HFFc6 (cell line): ENCODE measurements at regions not wholly inside any gene's neighbourhood (a gene's known extent, or its start where the extent isn't known, plus 50 kb on each side); places are given as distances from the start of the nearest gene placed in this dataset.
"Not testable (repeated sequence)": the region's sequence is repeated elsewhere in the genome, so short reads cannot be mapped to it uniquely, and the experiment has no call there.

Source experiments
- DNase-seq: peaks from one replicate; pipeline ENCODE4 v3.0.0-alpha.2; 2018
- H3K27ac Mint-ChIP-seq: 2 replicates; pipeline ENCODE4 v1.8.0; 2020; ENCODE audit warnings: mild to moderate bottlenecking, mixed read lengths
- H3K27me3 Mint-ChIP-seq: 2 replicates; pipeline ENCODE4 v1.8.0; 2021; ENCODE audit warnings: mild to moderate bottlenecking, moderate library complexity, mixed read lengths; ENCODE audit not compliant: insufficient read depth
- H3K36me3 Mint-ChIP-seq: 2 replicates; pipeline ENCODE4 v1.8.0; 2021; ENCODE audit warnings: low read depth, mixed read lengths
- H3K4me1 Mint-ChIP-seq: 2 replicates; pipeline ENCODE4 v1.8.0; 2020; ENCODE audit warnings: low read depth, mixed read lengths
- H3K4me3 Mint-ChIP-seq: 2 replicates; pipeline ENCODE4 v1.8.0; 2020; ENCODE audit warnings: mild to moderate bottlenecking, moderate library complexity, mixed read lengths
- H3K9me3 Mint-ChIP-seq: 2 replicates; pipeline ENCODE4 v1.8.0; 2020; ENCODE audit warnings: mild to moderate bottlenecking, mixed read lengths
- TF ChIP-seq, protein P1 (sequence below): fragments of 200-600 bp; sonication (generic); IDR thresholded peaks from 2 replicates; pipeline ENCODE4 v1.5.0; 2021; ENCODE audit warnings: antibody characterized with exemption, mild to moderate bottlenecking

DNA sequence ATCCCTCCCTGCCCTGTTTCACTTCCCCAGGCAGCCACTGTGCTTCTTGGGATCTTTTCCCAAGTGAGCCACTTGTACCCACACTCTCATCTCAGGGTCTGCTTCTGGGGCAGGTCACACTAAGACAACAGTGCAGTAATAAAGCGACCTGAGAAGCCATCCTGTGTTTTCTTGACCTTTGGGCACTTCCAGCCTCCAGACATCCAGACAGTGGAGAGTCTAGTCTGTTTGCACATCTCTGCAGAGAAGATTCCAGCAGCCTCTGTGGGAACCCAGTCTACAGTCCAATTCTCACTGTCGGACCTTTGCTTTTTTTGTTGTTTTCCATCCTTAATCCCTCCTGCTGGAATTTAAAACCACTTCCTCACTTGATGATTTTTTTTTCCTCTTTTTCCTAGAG is 50.3 kb upstream of the ATP6AP2 start:
- Mint-ChIP-seq H3K36me3 (no peaks in the 10 kb centered on the region), H3K4me3 (no peak overlapping the region), H3K27me3 (peaks cover 3% of the 10 kb centered on the region), H3K9me3 (no peaks in the 10 kb centered on the region), H3K4me1 (no peaks in the 10 kb centered on the region), H3K27ac (no peak overlapping the region)
- no peak for DNase-seq
- TF ChIP-seq, protein P1, sequence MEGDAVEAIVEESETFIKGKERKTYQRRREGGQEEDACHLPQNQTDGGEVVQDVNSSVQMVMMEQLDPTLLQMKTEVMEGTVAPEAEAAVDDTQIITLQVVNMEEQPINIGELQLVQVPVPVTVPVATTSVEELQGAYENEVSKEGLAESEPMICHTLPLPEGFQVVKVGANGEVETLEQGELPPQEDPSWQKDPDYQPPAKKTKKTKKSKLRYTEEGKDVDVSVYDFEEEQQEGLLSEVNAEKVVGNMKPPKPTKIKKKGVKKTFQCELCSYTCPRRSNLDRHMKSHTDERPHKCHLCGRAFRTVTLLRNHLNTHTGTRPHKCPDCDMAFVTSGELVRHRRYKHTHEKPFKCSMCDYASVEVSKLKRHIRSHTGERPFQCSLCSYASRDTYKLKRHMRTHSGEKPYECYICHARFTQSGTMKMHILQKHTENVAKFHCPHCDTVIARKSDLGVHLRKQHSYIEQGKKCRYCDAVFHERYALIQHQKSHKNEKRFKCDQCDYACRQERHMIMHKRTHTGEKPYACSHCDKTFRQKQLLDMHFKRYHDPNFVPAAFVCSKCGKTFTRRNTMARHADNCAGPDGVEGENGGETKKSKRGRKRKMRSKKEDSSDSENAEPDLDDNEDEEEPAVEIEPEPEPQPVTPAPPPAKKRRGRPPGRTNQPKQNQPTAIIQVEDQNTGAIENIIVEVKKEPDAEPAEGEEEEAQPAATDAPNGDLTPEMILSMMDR, result no peak

DNA sequence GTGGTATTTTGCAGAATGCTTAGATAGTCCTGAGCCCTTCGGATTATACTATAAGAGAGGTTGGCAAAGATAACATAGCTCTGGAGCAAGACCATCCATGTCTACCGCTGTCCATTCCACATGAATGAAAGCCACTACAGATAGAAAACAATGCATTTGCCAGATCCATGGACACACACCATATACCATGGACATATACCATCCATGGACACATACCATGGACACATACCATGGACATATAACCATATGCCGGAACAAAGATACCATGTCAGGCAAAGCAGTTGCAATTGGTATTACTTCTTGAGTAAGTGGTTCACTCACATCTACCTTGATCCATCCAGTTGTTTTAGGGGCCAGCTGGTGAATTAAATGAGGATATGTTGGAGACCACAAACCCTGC is 53.2 kb upstream of the ATP6AP2 start:
- Mint-ChIP-seq H3K4me1 (no peaks in the 10 kb centered on the region), H3K36me3 (no peaks in the 10 kb centered on the region), H3K27ac (no peak overlapping the region), H3K9me3 (no peaks in the 10 kb centered on the region), H3K4me3 (no peak overlapping the region), H3K27me3 (peaks cover 3% of the 10 kb centered on the region)
- TF ChIP-seq, protein P1, result no peak
- no peak for DNase-seq

DNA sequence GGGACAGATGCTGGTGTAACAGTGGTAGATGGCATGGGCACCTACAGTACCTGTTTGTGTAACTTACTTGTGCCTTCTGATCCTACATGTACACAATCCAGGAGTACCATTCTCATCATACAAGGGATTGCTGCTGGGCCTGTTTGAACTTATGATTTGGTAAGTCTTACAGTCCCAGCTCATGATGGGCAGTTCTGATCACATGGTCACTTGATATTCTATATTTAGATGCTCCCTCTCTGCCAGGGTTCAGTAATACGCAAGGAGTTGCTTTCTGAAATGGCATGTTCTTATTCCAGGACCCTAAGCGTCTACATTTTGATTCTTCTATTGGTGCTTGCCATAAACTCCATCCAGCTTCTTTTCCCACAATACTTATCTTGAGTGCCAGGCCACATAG is 54.4 kb upstream of the ATP6AP2 start:
- TF ChIP-seq, protein P1, result no peak
- Mint-ChIP-seq H3K27ac (no peak overlapping the region), H3K27me3 (peaks cover 3% of the 10 kb centered on the region), H3K4me3 (no peak overlapping the region), H3K9me3 (no peaks in the 10 kb centered on the region), H3K4me1 (no peaks in the 10 kb centered on the region), H3K36me3 (no peaks in the 10 kb centered on the region)
- DNase-seq, result no peak

DNA sequence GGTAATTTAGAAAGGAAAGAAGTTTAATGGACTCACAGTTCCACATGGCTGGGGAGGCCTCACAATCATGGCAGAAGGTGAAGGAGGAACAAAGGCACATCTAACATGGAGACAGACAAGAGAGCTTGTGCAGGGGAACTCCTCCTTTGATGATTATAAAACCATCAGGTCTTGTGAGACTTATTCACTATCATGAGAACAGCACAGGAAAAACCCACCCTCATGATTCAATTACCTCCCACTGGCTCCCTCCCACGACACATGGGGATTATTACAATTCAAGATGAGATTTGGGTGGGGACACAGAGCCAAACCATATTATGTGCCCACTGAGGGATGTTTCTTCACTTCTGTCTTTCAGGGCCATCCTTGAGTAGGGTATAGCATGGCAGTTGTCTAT is 54.9 kb upstream of the ATP6AP2 start:
- not testable (repeated sequence) for H3K4me3 Mint-ChIP-seq

DNA sequence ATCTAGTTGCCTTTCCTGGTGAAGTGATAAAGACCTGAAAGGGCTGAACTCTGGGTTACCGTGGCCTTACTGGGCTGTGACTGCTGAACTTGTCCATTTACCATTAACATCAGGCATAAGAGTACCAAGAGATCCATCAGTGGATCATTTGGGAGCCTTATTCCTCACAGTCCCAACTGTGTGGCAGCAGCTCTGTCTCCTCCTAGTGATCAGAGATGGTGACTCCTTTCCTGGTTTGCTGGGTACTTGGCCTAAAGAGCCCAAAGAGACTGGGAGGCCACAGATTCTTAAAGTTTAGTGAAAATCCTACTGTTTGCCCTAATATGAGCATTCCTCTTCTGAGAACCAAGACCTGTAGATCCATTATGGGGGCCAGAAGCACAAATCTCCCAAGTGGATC is 56.3 kb upstream of the ATP6AP2 start:
- Mint-ChIP-seq H3K9me3 (no peaks in the 10 kb centered on the region), H3K27ac (no peak overlapping the region), H3K27me3 (peaks cover 3% of the 10 kb centered on the region), H3K4me3 (no peak overlapping the region), H3K4me1 (no peaks in the 10 kb centered on the region), H3K36me3 (no peaks in the 10 kb centered on the region)
- no peak for DNase-seq
- TF ChIP-seq, protein P1, result no peak

More for the DNA sequence above, 54.9 kb upstream of the ATP6AP2 start:
- H3K4me1 Mint-ChIP-seq, H3K27ac Mint-ChIP-seq, H3K36me3 Mint-ChIP-seq, H3K27me3 Mint-ChIP-seq, DNase-seq, H3K9me3 Mint-ChIP-seq: not testable (repeated sequence)

DNA sequence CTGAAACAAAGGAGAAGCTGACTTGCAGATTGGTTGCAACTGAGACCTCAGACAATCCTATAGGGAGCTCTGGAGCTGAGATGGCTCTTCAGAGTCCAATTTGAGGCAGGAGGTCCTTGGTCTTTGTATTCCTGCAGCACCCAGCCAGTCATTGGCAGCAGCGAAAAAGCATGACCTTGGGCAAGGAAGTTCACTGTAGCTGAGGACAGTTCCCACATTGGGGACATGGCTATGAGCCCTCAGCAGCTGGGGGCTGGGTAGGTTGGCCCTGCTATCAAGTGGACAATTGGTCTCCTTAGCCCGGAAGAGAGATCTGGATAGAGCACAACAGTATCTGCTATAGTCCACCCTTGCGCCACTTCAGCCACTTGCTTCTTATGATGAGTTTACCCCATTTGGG is 56.9 kb upstream of the ATP6AP2 start:
- Mint-ChIP-seq H3K9me3 (no peaks in the 10 kb centered on the region), H3K36me3 (no peaks in the 10 kb centered on the region), H3K27me3 (peaks cover 3% of the 10 kb centered on the region), H3K4me1 (no peaks in the 10 kb centered on the region), H3K4me3 (no peak overlapping the region), H3K27ac (no peak overlapping the region)
- TF ChIP-seq, protein P1, result no peak
- DNase-seq, result no peak
